Type B pancreatic cell (in vitro differentiated cells): ENCODE measurements at regions not wholly inside any gene's neighbourhood (a gene's known extent, or its start where the extent isn't known, plus 50 kb on each side); places are given as distances from the start of the nearest gene placed in this dataset.
"Not testable (repeated sequence)": the region's sequence is repeated elsewhere in the genome, so short reads cannot be mapped to it uniquely, and the experiment has no call there.

ENCODE experiments used
- DNase-seq: peaks from one replicate; pipeline ENCODE4 v3.0.0; 2021; ENCODE audit warnings: mixed read lengths; ENCODE audit not compliant: unreplicated experiment; ENCODE audit errors: extremely low spot score
- H3K27ac Mint-ChIP-seq: 2 replicates; pipeline ENCODE4 v1.8.0; 2021; ENCODE audit warnings: mild to moderate bottlenecking, mixed read lengths
- H3K27me3 Mint-ChIP-seq: 2 replicates; pipeline ENCODE4 v1.8.0; 2021; ENCODE audit warnings: mixed read lengths
- H3K36me3 Mint-ChIP-seq: 2 replicates; pipeline ENCODE4 v1.8.0; 2021; ENCODE audit warnings: mixed read lengths
- H3K4me1 Mint-ChIP-seq: one replicate; pipeline ENCODE4 v1.8.0; 2021; ENCODE audit warnings: mixed read lengths; ENCODE audit not compliant: unreplicated experiment
- H3K4me3 Mint-ChIP-seq: 2 replicates; pipeline ENCODE4 v1.8.0; 2021; ENCODE audit warnings: mild to moderate bottlenecking, mixed read lengths
- H3K9me3 Mint-ChIP-seq: 2 replicates; pipeline ENCODE4 v1.8.0; 2021; ENCODE audit warnings: mixed read lengths
- TF ChIP-seq, protein P1 (sequence below): fragments of 200-600 bp; sonication (generic); conservative IDR thresholded peaks from 2 replicates; pipeline ENCODE4 v1.5.0; 2021; ENCODE audit warnings: antibody characterized with exemption, mild to moderate bottlenecking

DNA sequence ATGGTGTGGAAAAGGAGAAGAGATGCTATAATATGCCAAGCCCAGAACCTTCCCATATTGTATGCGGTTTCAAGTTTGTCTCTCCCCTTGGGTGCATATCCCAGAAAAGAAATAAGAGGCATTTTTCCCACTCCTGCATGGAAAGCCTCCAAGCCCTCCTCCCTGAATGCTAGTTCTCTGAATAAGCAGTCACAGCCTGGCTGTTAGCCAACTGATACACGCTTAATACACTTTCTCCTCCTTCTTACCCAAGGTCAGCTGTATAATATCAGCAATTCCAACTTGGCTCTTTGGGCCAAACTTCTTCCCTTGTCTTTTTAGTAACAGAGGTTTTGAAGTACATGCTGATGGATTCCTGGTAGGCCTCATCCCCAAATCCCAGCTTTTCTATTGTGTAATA, 440.1 kb downstream of the EPHA7 start:
- Mint-ChIP-seq H3K9me3 (peaks cover 6% of the 10 kb centered on the region), H3K4me3 (no peak overlapping the region), H3K27ac (no peak overlapping the region), H3K36me3 (no peaks in the 10 kb centered on the region), H3K4me1 (peaks cover 16% of the 10 kb centered on the region), H3K27me3 (no peaks in the 10 kb centered on the region)
- no peak for DNase-seq
- TF ChIP-seq, protein P1, sequence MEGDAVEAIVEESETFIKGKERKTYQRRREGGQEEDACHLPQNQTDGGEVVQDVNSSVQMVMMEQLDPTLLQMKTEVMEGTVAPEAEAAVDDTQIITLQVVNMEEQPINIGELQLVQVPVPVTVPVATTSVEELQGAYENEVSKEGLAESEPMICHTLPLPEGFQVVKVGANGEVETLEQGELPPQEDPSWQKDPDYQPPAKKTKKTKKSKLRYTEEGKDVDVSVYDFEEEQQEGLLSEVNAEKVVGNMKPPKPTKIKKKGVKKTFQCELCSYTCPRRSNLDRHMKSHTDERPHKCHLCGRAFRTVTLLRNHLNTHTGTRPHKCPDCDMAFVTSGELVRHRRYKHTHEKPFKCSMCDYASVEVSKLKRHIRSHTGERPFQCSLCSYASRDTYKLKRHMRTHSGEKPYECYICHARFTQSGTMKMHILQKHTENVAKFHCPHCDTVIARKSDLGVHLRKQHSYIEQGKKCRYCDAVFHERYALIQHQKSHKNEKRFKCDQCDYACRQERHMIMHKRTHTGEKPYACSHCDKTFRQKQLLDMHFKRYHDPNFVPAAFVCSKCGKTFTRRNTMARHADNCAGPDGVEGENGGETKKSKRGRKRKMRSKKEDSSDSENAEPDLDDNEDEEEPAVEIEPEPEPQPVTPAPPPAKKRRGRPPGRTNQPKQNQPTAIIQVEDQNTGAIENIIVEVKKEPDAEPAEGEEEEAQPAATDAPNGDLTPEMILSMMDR, result no peak

DNA sequence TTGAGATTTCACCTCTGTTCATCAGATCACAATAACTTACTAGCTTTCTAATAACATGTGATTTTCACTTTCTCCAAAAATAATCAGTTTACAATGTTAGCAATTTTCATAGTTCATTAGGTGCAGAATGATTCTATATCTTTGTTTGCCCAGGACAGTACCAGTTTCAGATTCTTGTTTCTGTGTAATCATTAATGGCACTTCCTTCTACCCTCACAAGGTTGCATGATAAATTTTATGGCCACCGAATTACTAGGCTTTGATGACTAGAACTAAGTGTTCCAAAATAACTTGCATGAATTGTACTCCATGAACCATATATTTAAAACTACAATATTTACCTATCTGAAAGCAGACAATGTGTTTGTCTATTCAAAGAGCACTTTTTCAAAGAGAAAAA, 442.3 kb downstream of the EPHA7 start:
- H3K27ac Mint-ChIP-seq, result no peak overlapping the region
- H3K27me3 Mint-ChIP-seq, result no peaks in the 10 kb centered on the region
- H3K9me3 Mint-ChIP-seq, result peaks cover 6% of the 10 kb centered on the region
- peaks cover 16% of the 10 kb centered on the region for H3K4me1 Mint-ChIP-seq
- no peak overlapping the region for H3K4me3 Mint-ChIP-seq
- TF ChIP-seq, protein P1, result no peak
- H3K36me3 Mint-ChIP-seq, result no peaks in the 10 kb centered on the region
- no peak for DNase-seq

DNA sequence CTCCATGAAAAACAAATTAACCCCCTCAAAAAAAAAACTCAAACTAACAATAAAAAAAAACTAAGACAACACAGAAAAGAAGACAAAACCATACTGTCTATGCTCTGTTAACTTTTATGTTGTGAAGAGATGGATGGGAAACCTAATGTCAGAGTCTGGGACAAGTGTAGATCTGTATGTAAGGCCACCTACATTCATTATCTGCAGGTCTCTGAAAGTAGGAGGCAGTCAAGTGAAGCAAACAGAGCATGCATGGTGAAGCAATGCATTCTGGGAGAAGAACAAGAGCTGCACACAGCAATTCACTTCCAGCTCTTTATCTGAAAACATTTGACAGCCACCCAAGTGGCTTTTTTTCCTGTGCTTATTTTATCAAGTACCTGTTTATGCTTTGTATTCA, 452.0 kb downstream of the EPHA7 start:
- Mint-ChIP-seq H3K27ac (no peak overlapping the region), H3K9me3 (no peaks in the 10 kb centered on the region), H3K27me3 (no peaks in the 10 kb centered on the region), H3K36me3 (no peaks in the 10 kb centered on the region), H3K4me3 (no peak overlapping the region), H3K4me1 (no peaks in the 10 kb centered on the region)
- no peak for DNase-seq
- TF ChIP-seq, protein P1, result no peak

DNA sequence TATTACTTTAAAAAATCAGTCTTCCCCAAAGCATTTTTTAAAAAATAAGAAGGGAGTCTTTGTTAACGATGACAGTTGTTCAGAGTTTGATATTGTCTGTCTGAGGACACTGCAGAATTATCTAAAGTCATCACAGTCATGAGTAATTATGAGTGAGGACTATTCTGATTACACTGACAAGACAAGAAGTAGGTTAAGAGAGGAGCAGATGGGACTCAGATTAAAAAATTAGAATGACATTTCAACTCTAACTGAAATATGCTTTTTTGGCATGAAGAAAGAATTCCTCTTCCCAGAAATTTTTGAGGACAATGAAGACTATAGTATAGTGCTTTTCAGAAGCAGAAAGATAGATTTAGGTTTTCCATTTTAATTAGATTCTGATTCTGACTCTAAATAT, 456.5 kb downstream of the EPHA7 start:
- Mint-ChIP-seq H3K4me1 (no peaks in the 10 kb centered on the region), H3K9me3 (peaks cover 7% of the 10 kb centered on the region), H3K4me3 (no peak overlapping the region), H3K27ac (no peak overlapping the region), H3K27me3 (no peaks in the 10 kb centered on the region), H3K36me3 (no peaks in the 10 kb centered on the region)
- TF ChIP-seq, protein P1, result no peak
- no peak for DNase-seq

DNA sequence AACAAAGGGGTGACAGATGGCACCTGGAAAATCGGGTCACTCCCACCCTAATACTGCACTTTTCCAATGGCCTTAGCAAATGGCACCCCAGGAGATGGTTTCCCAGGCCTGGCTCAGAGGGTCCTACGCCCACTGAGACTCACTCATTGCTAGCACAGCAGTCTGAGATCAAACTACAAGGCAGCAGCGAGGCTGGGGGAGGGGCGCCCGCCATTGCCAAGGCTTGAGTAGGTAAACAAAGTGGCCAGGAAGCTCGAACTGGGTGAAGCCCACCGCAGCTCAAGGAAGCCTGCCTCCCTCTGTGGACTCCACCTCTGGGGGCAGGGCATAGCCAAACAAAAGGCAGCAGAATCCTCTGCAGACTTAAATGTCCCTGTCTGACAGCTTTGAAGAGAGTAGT, 467.2 kb downstream of the EPHA7 start:
- H3K4me1 Mint-ChIP-seq, H3K9me3 Mint-ChIP-seq, H3K36me3 Mint-ChIP-seq, H3K27ac Mint-ChIP-seq, H3K27me3 Mint-ChIP-seq, H3K4me3 Mint-ChIP-seq, DNase-seq: not testable (repeated sequence)

DNA sequence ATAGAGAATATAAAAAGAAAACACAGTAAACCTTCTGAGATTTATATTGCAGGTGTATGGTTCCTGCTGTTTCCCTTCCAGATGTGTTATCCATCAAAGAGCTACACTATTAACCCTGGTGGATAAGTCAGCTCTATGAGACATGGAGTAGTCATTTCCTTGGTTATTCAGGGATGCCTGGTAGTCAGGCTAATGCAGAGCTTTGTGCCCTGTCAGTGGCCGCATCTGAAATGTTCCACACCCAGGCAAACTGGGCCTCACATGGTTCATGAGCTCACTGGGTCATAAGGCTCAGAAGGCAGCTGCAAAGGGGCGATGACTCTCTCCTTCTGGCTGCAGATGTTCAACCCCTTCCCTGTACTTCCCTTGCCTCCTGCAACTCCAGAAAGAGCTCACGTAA, 473.6 kb downstream of the EPHA7 start:
- Mint-ChIP-seq H3K9me3 (no peaks in the 10 kb centered on the region), H3K27ac (no peak overlapping the region), H3K36me3 (no peaks in the 10 kb centered on the region), H3K4me3 (no peak overlapping the region), H3K27me3 (no peaks in the 10 kb centered on the region), H3K4me1 (peaks cover 13% of the 10 kb centered on the region)
- DNase-seq, result no peak
- TF ChIP-seq, protein P1, result no peak
